ENCODE measurements at regions not wholly inside any gene's neighbourhood (a gene's known extent, or its start where the extent isn't known, plus 50 kb on each side); places are given as distances from the start of the nearest gene placed in this dataset.

GRCh38 chr1:34602907-34603306 lies 151.9 kb upstream of the GJB5 start:
- TF ChIP-seq CTCF (conservative IDR thresholded peaks at IDR 0.05), result no peak
- TF ChIP-seq ZFX (IDR thresholded peaks at IDR 0.05), result no peak
